ENCODE measurements at regions not wholly inside any gene's neighbourhood (a gene's known extent, or its start where the extent isn't known, plus 50 kb on each side); places are given as distances from the start of the nearest gene placed in this dataset.
"Not testable (repeated sequence)": the region's sequence is repeated elsewhere in the genome, so short reads cannot be mapped to it uniquely, and the experiment has no call there.

GRCh38 chr2:184203661-184204060 is 394.7 kb upstream of the ZNF804A start:
- no peak for DNase-seq

DNA sequence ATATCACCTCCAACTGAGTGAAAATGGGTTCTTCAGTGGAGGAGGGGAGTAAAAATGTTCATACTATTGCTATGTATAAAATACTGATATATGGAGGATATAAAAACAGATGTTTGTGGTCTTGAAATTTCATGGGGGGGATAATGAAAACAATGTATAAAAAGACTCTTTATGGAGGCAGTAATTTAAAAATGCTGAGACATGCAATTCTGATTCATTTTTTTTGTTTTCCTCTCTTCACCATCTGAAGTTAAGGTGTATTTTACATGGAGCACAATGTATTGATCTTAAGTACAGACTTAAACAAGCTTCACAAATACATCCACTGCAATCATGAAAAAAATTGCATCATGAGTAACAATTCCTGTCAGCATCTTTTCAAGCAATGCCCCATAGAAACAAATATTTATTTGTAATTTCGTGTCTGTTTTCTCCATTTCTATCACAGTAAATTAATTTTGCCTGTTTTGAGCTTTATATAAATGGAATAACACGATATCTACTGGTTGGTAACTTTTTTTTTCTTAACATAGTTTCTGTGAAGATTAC is 393.2 kb upstream of the ZNF804A start:
- DNase-seq = no peak

GRCh38 chr2:184206045-184206444 is 392.3 kb upstream of the ZNF804A start:
- no peak for DNase-seq

DNA sequence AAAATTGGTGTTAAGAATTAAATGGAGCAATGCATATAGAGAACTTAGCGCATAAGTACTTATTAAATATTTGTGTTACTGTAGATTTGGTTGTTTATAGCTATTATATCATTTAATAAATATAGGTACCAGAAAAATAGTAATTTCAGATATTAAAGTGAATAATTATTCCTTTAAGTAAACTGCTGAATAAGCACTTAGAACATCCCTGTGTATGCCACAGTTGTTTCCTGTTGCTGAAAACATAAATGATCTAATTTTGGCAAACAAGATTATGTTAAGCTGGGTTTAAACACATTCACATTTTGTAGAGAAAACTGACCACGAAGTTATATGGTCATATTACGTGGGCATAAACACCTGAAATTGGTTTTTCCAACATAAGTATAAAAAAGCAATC is 388.0 kb upstream of the ZNF804A start:
- no peak for DNase-seq

GRCh38 chr2:184215745-184216144 is 382.6 kb upstream of the ZNF804A start:
- no peak for DNase-seq

DNA sequence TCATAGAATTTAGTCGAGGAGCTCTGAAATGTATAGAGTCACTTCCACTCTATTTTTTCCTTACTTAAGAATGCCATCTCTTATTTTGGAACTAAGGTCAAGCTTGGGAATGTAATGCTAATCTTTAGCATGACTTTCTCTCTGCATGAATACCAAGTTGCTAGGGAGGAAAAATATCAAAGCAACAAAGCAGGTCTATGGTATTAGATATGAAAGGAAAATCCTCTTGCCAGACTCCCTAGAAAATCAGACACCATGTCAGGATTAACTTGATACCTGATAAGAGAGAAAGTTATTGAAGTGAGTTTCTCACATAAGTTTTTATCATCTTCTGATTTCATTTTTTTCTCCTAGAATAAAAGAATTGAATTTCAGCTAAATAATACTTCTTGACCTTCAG is 341.7 kb upstream of the ZNF804A start:
- DNase-seq = no peak

- DNase-seq = no peak
Measured at GRCh38 chr2:184261331-184261730, 337.0 kb upstream of the ZNF804A start.

GRCh38 chr2:184261818-184262217 is 336.5 kb upstream of the ZNF804A start:
- DNase-seq = no peak

DNA sequence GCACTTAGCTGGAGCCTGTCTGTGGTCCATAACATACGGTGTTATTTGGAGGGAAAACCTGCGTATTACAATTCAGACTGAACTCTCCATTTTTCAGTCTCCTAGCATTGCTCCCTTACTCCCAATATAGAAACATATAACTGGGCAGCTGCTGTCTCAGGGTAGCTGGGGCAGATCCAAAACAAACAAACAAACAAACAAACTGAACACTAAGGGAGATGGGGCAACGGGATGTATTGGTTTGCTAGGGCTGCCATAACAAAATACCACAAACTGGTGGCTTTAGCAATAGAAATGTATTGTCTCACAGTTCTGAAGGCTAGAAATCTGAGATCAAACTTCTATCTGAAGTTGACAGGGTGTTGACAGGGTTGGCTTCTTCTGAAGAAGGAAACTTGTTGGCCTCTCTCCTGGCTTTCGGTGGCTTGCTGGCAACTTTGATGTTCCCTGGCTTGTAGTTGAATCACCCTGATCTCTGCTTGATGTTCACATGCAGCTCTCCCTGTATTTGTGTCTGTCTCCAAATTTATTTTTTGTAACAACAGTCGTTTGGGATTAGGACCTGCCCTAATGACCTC is 329.3 kb upstream of the ZNF804A start:
- DNase-seq = no peak

GRCh38 chr2:184270660-184271059 is 327.7 kb upstream of the ZNF804A start:
- DNase-seq = no peak

- no peak for DNase-seq
Measured at GRCh38 chr2:184272056-184272455, 326.3 kb upstream of the ZNF804A start.

GRCh38 chr2:184294831-184295230 is 303.5 kb upstream of the ZNF804A start:
- DNase-seq = peak; percentile 0

DNA sequence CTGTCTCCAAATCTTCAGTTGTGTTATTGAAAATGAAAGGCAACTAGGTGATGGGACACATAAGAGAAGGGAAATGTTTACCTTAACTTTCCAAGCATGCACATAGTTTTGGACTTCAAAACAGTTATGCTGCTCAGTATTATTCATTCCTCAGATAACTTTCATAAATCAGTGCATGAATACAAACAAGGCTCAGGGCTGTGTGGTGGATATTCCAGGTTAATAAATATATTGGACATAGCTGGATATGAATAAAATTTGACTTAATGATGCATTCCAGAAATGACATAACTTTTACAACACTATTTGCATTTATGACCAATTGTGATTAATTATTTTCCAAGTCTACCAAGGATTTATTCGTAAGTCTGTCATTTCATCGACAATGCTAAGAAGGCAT is 301.2 kb upstream of the ZNF804A start:
- no peak for DNase-seq

GRCh38 chr2:184302506-184302905 is 295.8 kb upstream of the ZNF804A start:
- no peak for DNase-seq

GRCh38 chr2:184304006-184304405 is 294.3 kb upstream of the ZNF804A start:
- no peak for DNase-seq

- DNase-seq = no peak
Measured at GRCh38 chr2:184305105-184305504, 293.2 kb upstream of the ZNF804A start.

- DNase-seq = no peak
Measured at GRCh38 chr2:184308706-184309105, 289.6 kb upstream of the ZNF804A start.

GRCh38 chr2:184312970-184313369 is 285.4 kb upstream of the ZNF804A start:
- no peak for DNase-seq

- DNase-seq = no peak
Measured at GRCh38 chr2:184314829-184315228, 283.5 kb upstream of the ZNF804A start.

GRCh38 chr2:184316921-184317320 is 281.4 kb upstream of the ZNF804A start:
- DNase-seq = no peak

DNA sequence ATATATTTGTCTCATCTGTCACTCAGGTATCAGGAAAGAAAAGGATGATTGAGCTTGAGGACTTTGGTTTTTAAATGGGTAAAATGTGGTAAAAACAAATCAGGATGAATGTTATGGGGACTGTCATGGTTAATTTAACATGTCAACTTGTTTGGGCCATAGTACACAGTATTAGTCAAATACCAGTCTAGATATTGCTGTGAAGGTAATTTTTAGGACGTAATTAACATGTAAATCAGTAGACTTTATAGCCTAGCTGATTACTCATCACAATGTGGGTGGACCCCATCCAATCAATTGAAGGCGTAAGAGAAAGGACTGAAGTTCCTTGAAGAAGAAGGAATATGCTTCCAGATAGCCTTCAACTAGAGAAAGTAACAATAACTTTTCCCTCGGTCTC is 275.7 kb upstream of the ZNF804A start:
- no peak for DNase-seq

DNA sequence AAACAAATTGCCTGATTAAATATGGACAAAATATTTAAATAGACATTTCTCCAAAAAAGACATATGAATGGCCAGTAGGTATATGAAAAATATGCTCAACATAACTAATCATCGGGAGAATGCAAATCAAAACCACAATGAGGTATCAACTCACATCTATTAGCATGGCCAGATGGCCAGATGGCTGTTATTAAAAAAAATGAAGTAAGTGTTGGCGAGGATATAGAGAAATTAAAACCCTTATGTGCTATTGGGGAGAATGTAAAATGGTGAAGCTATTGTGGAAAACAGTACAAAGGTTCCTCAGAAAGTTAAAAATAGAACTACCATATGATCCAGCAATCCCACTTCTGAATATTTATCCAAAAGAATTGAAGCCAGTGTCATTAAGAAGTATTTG is 272.3 kb upstream of the ZNF804A start:
- no peak for DNase-seq

- not testable (repeated sequence) for DNase-seq
Measured at GRCh38 chr2:184327805-184328204, 270.5 kb upstream of the ZNF804A start.

- DNase-seq = not testable (repeated sequence)
Measured at GRCh38 chr2:184330561-184330960, 267.8 kb upstream of the ZNF804A start.

Data from muscle of arm (tissue), 1 donor.